Ishikawa (cell line): ENCODE measurements at regions not wholly inside any gene's neighbourhood (a gene's known extent, or its start where the extent isn't known, plus 50 kb on each side); places are given as distances from the start of the nearest gene placed in this dataset.

Experiments
- CEBPB ChIP-seq: IDR thresholded peaks from 2 replicates; pipeline ENCODE4 v1.6.1; 2012
- CREB1 ChIP-seq: IDR thresholded peaks from 2 replicates; pipeline ENCODE4 v1.6.1; 2012; ENCODE audit warnings: low read depth
- EP300 ChIP-seq: IDR thresholded peaks from 2 replicates; pipeline ENCODE4 v1.6.1; 2012; ENCODE audit warnings: borderline replicate concordance
- MAX ChIP-seq: IDR thresholded peaks from 2 replicates; pipeline ENCODE4 v1.6.1; 2012
- NFIC ChIP-seq: IDR thresholded peaks from 2 replicates; pipeline ENCODE4 v1.6.1; 2012
- RAD21 ChIP-seq: IDR thresholded peaks from 2 replicates; pipeline ENCODE4 v1.6.1; 2012; ENCODE audit warnings: low read depth
- REST ChIP-seq: IDR thresholded peaks from 2 replicates; pipeline ENCODE4 v1.6.1; 2012; ENCODE audit warnings: low read depth, mild to moderate bottlenecking
- TAF1 ChIP-seq: IDR thresholded peaks from 2 replicates; pipeline ENCODE4 v1.6.1; 2012; ENCODE audit warnings: low read depth, mild to moderate bottlenecking
- USF1 ChIP-seq: IDR thresholded peaks from 2 replicates; pipeline ENCODE4 v1.6.1; 2012
- YY1 ChIP-seq: IDR thresholded peaks from 2 replicates; pipeline ENCODE4 v1.6.1; 2012; ENCODE audit warnings: low read depth

GRCh38 chr2:180871649-180872048 lies 108.8 kb upstream of the UBE2E3 start:
- TF ChIP-seq RAD21 (no peak), USF1 (no peak), MAX (no peak), EP300 (no peak), REST (no peak), NFIC (no peak), TAF1 (no peak), YY1 (no peak), CEBPB (no peak), CREB1 (no peak)
